H9 (cell line): ENCODE measurements at regions not wholly inside any gene's neighbourhood (a gene's known extent, or its start where the extent isn't known, plus 50 kb on each side); places are given as distances from the start of the nearest gene placed in this dataset.

Experiments
- DNase-seq: peaks from one replicate; pipeline ENCODE4 v3.0.0-alpha.2; 2017
- H2AFZ ChIP-seq: one replicate; pipeline ENCODE4 v1.6.1; 2013; ENCODE audit warnings: mild to moderate bottlenecking, low read length, control low read depth, moderate library complexity
- H2AK5ac ChIP-seq: 2 replicates; pipeline ENCODE4 v1.6.1; 2013; ENCODE audit warnings: low read length, control low read depth, mixed read lengths; ENCODE audit not compliant: insufficient read length
- H2BK120ac ChIP-seq: one replicate; pipeline ENCODE4 v1.6.1; 2013; ENCODE audit warnings: low read depth, mild to moderate bottlenecking, low read length, control low read depth, inconsistent platforms; ENCODE audit not compliant: poor library complexity, severe bottlenecking
- H2BK12ac ChIP-seq: 2 replicates; pipeline ENCODE4 v1.6.1; 2013; ENCODE audit warnings: low read length, control low read depth, mixed read lengths, low read depth; ENCODE audit not compliant: insufficient read length
- H2BK15ac ChIP-seq: 2 replicates; pipeline ENCODE4 v1.6.1; 2013; ENCODE audit warnings: low read depth, low read length, control low read depth
- H2BK20ac ChIP-seq: one replicate; pipeline ENCODE4 v1.6.1; 2013; ENCODE audit warnings: low read depth, mild to moderate bottlenecking, low read length, control low read depth, inconsistent platforms; ENCODE audit not compliant: poor library complexity, severe bottlenecking
- H2BK5ac ChIP-seq: 2 replicates; pipeline ENCODE4 v1.6.1; 2013; ENCODE audit warnings: low read length, control low read depth, mixed read lengths; ENCODE audit not compliant: insufficient read length
- H3K14ac ChIP-seq: 2 replicates; pipeline ENCODE4 v1.6.1; 2013; ENCODE audit warnings: low read length, control low read depth; ENCODE audit not compliant: insufficient read depth
- H3K18ac ChIP-seq: 2 replicates; pipeline ENCODE4 v1.6.1; 2013; ENCODE audit warnings: low read depth, mild to moderate bottlenecking, mixed read lengths, low read length, control low read depth; ENCODE audit not compliant: insufficient read length
- H3K23ac ChIP-seq: 2 replicates; pipeline ENCODE4 v1.6.1; 2013; ENCODE audit warnings: low read length, control low read depth, mixed read lengths, low read depth; ENCODE audit not compliant: insufficient read length
- H3K23me2 ChIP-seq: 2 replicates; pipeline ENCODE4 v1.6.1; 2013; ENCODE audit warnings: low read depth, mild to moderate bottlenecking, mixed read lengths, low read length, control low read depth; ENCODE audit not compliant: insufficient read length, poor library complexity, severe bottlenecking
- H3K27ac ChIP-seq: 2 replicates; pipeline ENCODE4 v1.5.1; 2013; ENCODE audit warnings: low read length, control low read depth, mixed read lengths, low read depth; ENCODE audit not compliant: insufficient read length
- H3K27me3 ChIP-seq: 2 replicates; pipeline ENCODE4 v1.6.1; 2013; ENCODE audit warnings: low read length, control low read depth, inconsistent platforms; ENCODE audit not compliant: insufficient read depth
- H3K4ac ChIP-seq: 2 replicates; pipeline ENCODE4 v1.6.1; 2013; ENCODE audit warnings: low read depth, mild to moderate bottlenecking, control low read depth, inconsistent platforms, low read length, moderate library complexity
- H3K4me1 ChIP-seq: 2 replicates; pipeline ENCODE4 v1.6.1; 2013; ENCODE audit warnings: low read length, control low read depth, inconsistent platforms; ENCODE audit not compliant: insufficient read depth
- H3K4me2 ChIP-seq: 2 replicates; pipeline ENCODE4 v1.6.1; 2013; ENCODE audit warnings: low read length, control low read depth, mixed read lengths; ENCODE audit not compliant: insufficient read length, insufficient read depth
- H3K56ac ChIP-seq: 2 replicates; pipeline ENCODE4 v1.6.1; 2013; ENCODE audit warnings: low read depth, mild to moderate bottlenecking, mixed read lengths, low read length, control low read depth; ENCODE audit not compliant: insufficient read length
- H3K79me1 ChIP-seq: 2 replicates; pipeline ENCODE4 v1.6.1; 2013; ENCODE audit warnings: low read depth, mild to moderate bottlenecking, moderate library complexity, low read length, control low read depth, inconsistent platforms; ENCODE audit not compliant: insufficient read depth, poor library complexity, severe bottlenecking
- H3K79me2 ChIP-seq: 2 replicates; pipeline ENCODE4 v1.6.1; 2013; ENCODE audit warnings: low read length, control low read depth, inconsistent platforms; ENCODE audit not compliant: insufficient read depth
- H3K9ac ChIP-seq: 2 replicates; pipeline ENCODE4 v1.6.1; 2013; ENCODE audit warnings: low read length, control low read depth, mixed read lengths; ENCODE audit not compliant: insufficient read length; ENCODE audit errors: extremely low read depth
- H3K9me3 ChIP-seq: one replicate; pipeline ENCODE4 v1.6.1; 2013; ENCODE audit warnings: low read depth, low read length, inconsistent platforms; ENCODE audit not compliant: control insufficient read depth
- H3T11ph ChIP-seq: one replicate; pipeline ENCODE4 v1.6.1; 2013; ENCODE audit warnings: mild to moderate bottlenecking, low read length, control low read depth, inconsistent platforms
- H4K20me1 ChIP-seq: one replicate; pipeline ENCODE4 v1.6.1; 2013; ENCODE audit not compliant: control insufficient read depth, insufficient read length, insufficient read depth
- H4K5ac ChIP-seq: 2 replicates; pipeline ENCODE4 v1.6.1; 2013; ENCODE audit warnings: low read depth, mild to moderate bottlenecking, mixed read lengths, low read length, control low read depth; ENCODE audit not compliant: insufficient read length
- H4K8ac ChIP-seq: replicated peaks from 2 replicates; pipeline ENCODE4 v1.6.1; 2013; ENCODE audit warnings: low read length, control low read depth, mixed read lengths, low read depth; ENCODE audit not compliant: insufficient read length
- H4K91ac ChIP-seq: 2 replicates; pipeline ENCODE4 v1.6.1; 2013; ENCODE audit warnings: low read depth, mild to moderate bottlenecking, moderate library complexity, mixed read lengths, low read length, control low read depth; ENCODE audit not compliant: insufficient read length
- H3K27ac Mint-ChIP-seq, 3 experiments: 2 replicates in 2 of 3; 3 replicates in 1 of 3; pipeline ENCODE4 v1.8.0; 2020 to 2021; ENCODE audit warnings: mixed read lengths in 3 of 3, mild to moderate bottlenecking in 1 of 3, moderate library complexity in 1 of 3
- H3K27me3 Mint-ChIP-seq: 2 replicates; pipeline ENCODE4 v1.8.0; 2021; ENCODE audit warnings: low read depth, mild to moderate bottlenecking, moderate library complexity, mixed read lengths
- H3K36me3 Mint-ChIP-seq, 3 experiments: 2 replicates in 2 of 3; 3 replicates in 1 of 3; pipeline ENCODE4 v1.8.0; 2020 to 2021; ENCODE audit warnings: low read depth in 3 of 3, mixed read lengths in 3 of 3; ENCODE audit not compliant: insufficient read depth in 1 of 3
- H3K4me1 Mint-ChIP-seq, 2 experiments: 2 replicates each; pipeline ENCODE4 v1.8.0; 2020; ENCODE audit warnings: mixed read lengths in 2 of 2
- H3K4me3 Mint-ChIP-seq, 2 experiments: 2 replicates in 1 of 2; 3 replicates in 1 of 2; pipeline ENCODE4 v1.8.0; 2020 to 2021; ENCODE audit warnings: mild to moderate bottlenecking in 2 of 2, mixed read lengths in 2 of 2, moderate library complexity in 1 of 2
- H3K9me3 Mint-ChIP-seq, 2 experiments: 2 replicates in 1 of 2; 3 replicates in 1 of 2; pipeline ENCODE4 v1.8.0; 2020; ENCODE audit warnings: mild to moderate bottlenecking in 2 of 2, mixed read lengths in 2 of 2, moderate library complexity in 1 of 2
- WGBS: extraction: QIAGEN DNeasy Blood & Tissue Kit; methylation state at CpG from one replicate; pipeline ENCODE4 v1.1.7; 2013; ENCODE audit warnings: missing lambda C conversion rate, low lambda C conversion rate, mixed read lengths; ENCODE audit not compliant: insufficient read length; ENCODE audit errors: extremely low coverage; 5-methylcytosine and 5-hydroxymethylcytosine counted together
- TF ChIP-seq, protein P1 (sequence below): fragments of 200-600 bp; sonication (generic); conservative IDR thresholded peaks from 3 replicates; pipeline ENCODE4 v1.8.0; 2021; ENCODE audit warnings: antibody characterized with exemption, mild to moderate bottlenecking

GRCh38 chrX:30981968-30982367, 89.9 kb downstream of the FTHL17 start:
- DNase-seq, result no peak
- WGBS, result no CpG with 5 or more reads among the region's 2 CpGs

More at GRCh38 chrX:30981968-30982367, 89.9 kb downstream of the FTHL17 start:
- no peak overlapping the region for H4K8ac ChIP-seq
- no peak overlapping the region for H2BK12ac ChIP-seq
- H3K23me2 ChIP-seq, result no peaks in the 10 kb centered on the region
- no peak overlapping the region for H3K14ac ChIP-seq
- no peak overlapping the region for H3K18ac ChIP-seq
- peaks cover 2% of the 10 kb centered on the region; the same call in 1 of the 2 replicates for H3K27me3 Mint-ChIP-seq
- no peak overlapping the region for H3K4me3 Mint-ChIP-seq
- H4K20me1 ChIP-seq, result no peaks in the 10 kb centered on the region
- H3K79me1 ChIP-seq, result no peaks in the 10 kb centered on the region
- no peak overlapping the region for H2AFZ ChIP-seq
- H3K36me3 Mint-ChIP-seq, result peaks cover 0 to 4% (median 0%) of the 10 kb centered on the region in 3 experiments; a peak in 4 of 7 replicates
- H3K4ac ChIP-seq, result no peak overlapping the region
- no peak overlapping the region for H3K27ac ChIP-seq
- H3K4me2 ChIP-seq, result no peak overlapping the region
- H3K27ac Mint-ChIP-seq, result no peak overlapping the region
- H3K79me2 ChIP-seq, result no peaks in the 10 kb centered on the region
- H4K91ac ChIP-seq, result no peak overlapping the region
- H3T11ph ChIP-seq, result no peak overlapping the region
- H3K9ac ChIP-seq, result no peak overlapping the region
- H4K5ac ChIP-seq, result no peak overlapping the region
- no peaks in the 10 kb centered on the region for H3K4me1 ChIP-seq
- no peaks in the 10 kb centered on the region for H3K27me3 ChIP-seq
- no peak overlapping the region for H2AK5ac ChIP-seq
- peaks cover 2 to 5% of the 10 kb centered on the region in 2 experiments; a peak in 2 of 4 replicates for H3K4me1 Mint-ChIP-seq
- peaks cover 55 to 73% of the 10 kb centered on the region in 2 experiments for H3K9me3 Mint-ChIP-seq
- H2BK120ac ChIP-seq, result no peak overlapping the region
- H2BK15ac ChIP-seq, result no peak overlapping the region
- no peaks in the 10 kb centered on the region for H3K9me3 ChIP-seq
- TF ChIP-seq, protein P1, sequence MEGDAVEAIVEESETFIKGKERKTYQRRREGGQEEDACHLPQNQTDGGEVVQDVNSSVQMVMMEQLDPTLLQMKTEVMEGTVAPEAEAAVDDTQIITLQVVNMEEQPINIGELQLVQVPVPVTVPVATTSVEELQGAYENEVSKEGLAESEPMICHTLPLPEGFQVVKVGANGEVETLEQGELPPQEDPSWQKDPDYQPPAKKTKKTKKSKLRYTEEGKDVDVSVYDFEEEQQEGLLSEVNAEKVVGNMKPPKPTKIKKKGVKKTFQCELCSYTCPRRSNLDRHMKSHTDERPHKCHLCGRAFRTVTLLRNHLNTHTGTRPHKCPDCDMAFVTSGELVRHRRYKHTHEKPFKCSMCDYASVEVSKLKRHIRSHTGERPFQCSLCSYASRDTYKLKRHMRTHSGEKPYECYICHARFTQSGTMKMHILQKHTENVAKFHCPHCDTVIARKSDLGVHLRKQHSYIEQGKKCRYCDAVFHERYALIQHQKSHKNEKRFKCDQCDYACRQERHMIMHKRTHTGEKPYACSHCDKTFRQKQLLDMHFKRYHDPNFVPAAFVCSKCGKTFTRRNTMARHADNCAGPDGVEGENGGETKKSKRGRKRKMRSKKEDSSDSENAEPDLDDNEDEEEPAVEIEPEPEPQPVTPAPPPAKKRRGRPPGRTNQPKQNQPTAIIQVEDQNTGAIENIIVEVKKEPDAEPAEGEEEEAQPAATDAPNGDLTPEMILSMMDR, result no peak
- H3K23ac ChIP-seq, result no peak overlapping the region
- no peak overlapping the region for H3K56ac ChIP-seq
- H2BK5ac ChIP-seq, result no peak overlapping the region
- no peak overlapping the region for H2BK20ac ChIP-seq
